ENCODE measurements at regions not wholly inside any gene's neighbourhood (a gene's known extent, or its start where the extent isn't known, plus 50 kb on each side); places are given as distances from the start of the nearest gene placed in this dataset.

DNA sequence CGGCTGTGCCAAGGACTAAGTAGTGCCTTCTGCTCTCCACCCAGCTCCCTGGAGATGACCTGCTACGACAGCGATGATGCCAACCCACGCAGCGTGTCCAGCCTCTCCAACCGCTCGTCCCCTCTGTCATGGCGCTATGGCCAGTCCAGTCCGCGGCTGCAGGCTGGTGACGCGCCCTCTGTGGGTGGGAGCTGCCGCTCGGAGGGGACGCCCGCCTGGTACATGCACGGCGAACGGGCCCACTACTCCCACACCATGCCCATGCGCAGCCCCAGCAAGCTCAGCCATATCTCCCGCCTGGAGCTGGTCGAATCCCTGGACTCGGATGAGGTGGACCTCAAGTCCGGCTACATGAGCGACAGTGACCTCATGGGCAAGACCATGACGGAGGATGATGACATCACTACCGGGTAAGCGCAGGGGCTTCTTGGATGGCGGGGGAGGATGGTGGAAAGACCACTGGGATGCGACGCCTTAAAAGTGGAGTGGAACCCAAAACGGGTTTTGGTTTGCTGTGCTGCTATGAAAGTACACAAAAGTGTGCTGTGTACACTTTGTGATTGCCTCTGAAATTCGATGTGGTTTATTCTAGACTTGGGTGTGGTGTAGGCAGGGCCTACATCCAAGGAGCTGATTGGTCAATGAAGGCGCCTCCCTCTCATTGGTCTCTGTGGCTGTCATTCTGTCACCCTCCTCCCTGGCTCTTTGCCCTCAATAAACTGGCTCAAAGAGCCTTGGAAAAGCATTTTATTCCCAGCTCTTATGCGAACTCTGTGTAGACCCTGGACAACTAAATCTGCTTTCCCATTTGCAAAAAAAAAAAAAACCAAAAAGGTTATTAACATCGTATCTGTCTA is 110.4 kb upstream of the IPO9 start:
- TF ChIP-seq, protein P1, sequence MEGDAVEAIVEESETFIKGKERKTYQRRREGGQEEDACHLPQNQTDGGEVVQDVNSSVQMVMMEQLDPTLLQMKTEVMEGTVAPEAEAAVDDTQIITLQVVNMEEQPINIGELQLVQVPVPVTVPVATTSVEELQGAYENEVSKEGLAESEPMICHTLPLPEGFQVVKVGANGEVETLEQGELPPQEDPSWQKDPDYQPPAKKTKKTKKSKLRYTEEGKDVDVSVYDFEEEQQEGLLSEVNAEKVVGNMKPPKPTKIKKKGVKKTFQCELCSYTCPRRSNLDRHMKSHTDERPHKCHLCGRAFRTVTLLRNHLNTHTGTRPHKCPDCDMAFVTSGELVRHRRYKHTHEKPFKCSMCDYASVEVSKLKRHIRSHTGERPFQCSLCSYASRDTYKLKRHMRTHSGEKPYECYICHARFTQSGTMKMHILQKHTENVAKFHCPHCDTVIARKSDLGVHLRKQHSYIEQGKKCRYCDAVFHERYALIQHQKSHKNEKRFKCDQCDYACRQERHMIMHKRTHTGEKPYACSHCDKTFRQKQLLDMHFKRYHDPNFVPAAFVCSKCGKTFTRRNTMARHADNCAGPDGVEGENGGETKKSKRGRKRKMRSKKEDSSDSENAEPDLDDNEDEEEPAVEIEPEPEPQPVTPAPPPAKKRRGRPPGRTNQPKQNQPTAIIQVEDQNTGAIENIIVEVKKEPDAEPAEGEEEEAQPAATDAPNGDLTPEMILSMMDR (IDR thresholded peaks at IDR 0.05), result no peak
- TF ChIP-seq EZH2 (IDR thresholded peaks at IDR 0.05; ENCODE audit: borderline replicate concordance, insufficient read depth, low read depth, low read length, poor library complexity, severe bottlenecking), result no peak

All from B cell (primary cell).